ENCODE measurements at regions not wholly inside any gene's neighbourhood (a gene's known extent, or its start where the extent isn't known, plus 50 kb on each side); places are given as distances from the start of the nearest gene placed in this dataset.
A peak's percentile ranks its signal among the peaks of the same experiment; 100 is the strongest.

DNA sequence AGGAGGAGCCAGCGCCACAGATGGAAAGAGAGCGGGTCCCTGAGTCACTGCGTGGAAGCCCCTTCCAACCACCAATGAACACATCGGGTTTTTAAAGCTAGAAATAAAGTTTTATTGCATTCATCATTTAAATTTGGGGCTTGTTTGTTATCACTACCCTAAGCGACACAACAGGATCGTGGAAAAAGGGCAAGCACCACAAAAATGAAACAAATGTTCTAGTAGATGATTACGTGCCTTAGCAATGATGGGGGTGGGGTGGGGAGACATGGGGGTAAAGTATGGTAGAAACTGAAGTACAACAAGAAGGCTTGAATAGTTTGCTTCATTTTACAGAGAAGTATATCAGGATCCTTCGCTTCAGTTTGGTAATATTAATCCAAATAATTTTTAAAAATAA is 221.6 kb upstream of the ATP10A start:
- Histone ChIP-seq H3K27me3 (ENCODE audit: insufficient read depth, low read depth) (no peaks in the 10 kb centered on the region), H3K36me3 (ENCODE audit: low read depth) (no peaks in the 10 kb centered on the region), H3K9me2 (ENCODE audit: insufficient read depth) (no peaks in the 10 kb centered on the region), H3F3A (ENCODE audit: insufficient read depth, low read depth) (no peaks in the 10 kb centered on the region), H4K20me1 (ENCODE audit: insufficient read depth) (no peaks in the 10 kb centered on the region), H2AFZ (no peak overlapping the region), H3K27ac (no peak overlapping the region), H3K9me3 (ENCODE audit: insufficient read depth, low read depth) (no peaks in the 10 kb centered on the region), H3K79me2 (ENCODE audit: low read depth) (no peaks in the 10 kb centered on the region), H3K4me3 (no peak overlapping the region), H3K4me1 (replicated peaks; ENCODE audit: insufficient read depth) (no peaks in the 10 kb centered on the region), H3K4me2 (no peak overlapping the region)
- DNase-seq = no peak
- BruUV-seq (replicated peaks) = no TSS peak
- intact Hi-C loops (cut with micrococcal nuclease; ENCODE audit: unreplicated experiment) = no loop called here
- no peak for TF ChIP-seq CTCF (conservative IDR thresholded peaks at IDR 0.05)
- TF ChIP-seq EZH2 (IDR thresholded peaks at IDR 0.05; ENCODE audit: low read depth) = no peak
- ChIA-PET POLR2A (ENCODE audit: unreplicated experiment) (no interaction called here), CTCF (no interaction called here)

DNA sequence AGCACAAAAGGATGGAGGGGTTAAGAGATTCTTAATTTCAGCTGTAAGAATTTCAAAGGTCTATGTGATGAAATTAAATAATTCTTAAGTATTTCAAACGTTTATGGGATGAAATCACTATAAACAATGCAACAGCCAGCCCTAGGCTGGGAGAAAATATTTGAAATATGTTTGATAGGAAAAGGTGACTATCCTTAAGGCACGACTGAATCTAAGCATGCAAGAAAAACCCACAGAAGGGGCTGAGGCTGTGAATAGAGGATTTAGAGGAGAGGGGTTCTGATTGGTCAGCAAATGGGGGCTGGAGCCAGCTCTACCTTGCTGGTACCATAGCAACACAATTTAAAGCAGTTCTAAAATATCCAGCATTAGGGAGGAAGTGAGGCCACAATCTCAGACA is 220.8 kb upstream of the ATP10A start:
- Histone ChIP-seq H3K27ac (no peak overlapping the region), H3K4me2 (no peak overlapping the region), H4K20me1 (ENCODE audit: insufficient read depth) (no peaks in the 10 kb centered on the region), H2AFZ (no peak overlapping the region), H3K9me3 (ENCODE audit: insufficient read depth, low read depth) (no peaks in the 10 kb centered on the region), H3K79me2 (ENCODE audit: low read depth) (no peaks in the 10 kb centered on the region), H3F3A (ENCODE audit: insufficient read depth, low read depth) (no peaks in the 10 kb centered on the region), H3K4me1 (replicated peaks; ENCODE audit: insufficient read depth) (no peaks in the 10 kb centered on the region), H3K9me2 (ENCODE audit: insufficient read depth) (no peaks in the 10 kb centered on the region), H3K27me3 (ENCODE audit: insufficient read depth, low read depth) (no peaks in the 10 kb centered on the region), H3K36me3 (ENCODE audit: low read depth) (no peaks in the 10 kb centered on the region), H3K4me3 (no peak overlapping the region)
- no peak for TF ChIP-seq CTCF (conservative IDR thresholded peaks at IDR 0.05)
- no peak for TF ChIP-seq EZH2 (IDR thresholded peaks at IDR 0.05; ENCODE audit: low read depth)
- POLR2A ChIA-PET (ENCODE audit: unreplicated experiment) = no interaction called here
- intact Hi-C loops (cut with micrococcal nuclease; ENCODE audit: unreplicated experiment) = no loop called here
- no TSS peak for BruUV-seq (replicated peaks)
- DNase-seq = no peak
- CTCF ChIA-PET = no interaction called here

- peak overlapping the region; percentile 76; the same call in 1 of the 2 replicates for H3K4me2 ChIP-seq
- H3K9me2 ChIP-seq (ENCODE audit: insufficient read depth) = no peaks in the 10 kb centered on the region
- no peaks in the 10 kb centered on the region for H3K36me3 ChIP-seq (ENCODE audit: low read depth)
- intact Hi-C loops (cut with micrococcal nuclease; ENCODE audit: unreplicated experiment) = no loop called here
- no peaks in the 10 kb centered on the region for H3K9me3 ChIP-seq (ENCODE audit: insufficient read depth, low read depth)
- H3F3A ChIP-seq (ENCODE audit: insufficient read depth, low read depth) = no peaks in the 10 kb centered on the region
- H4K20me1 ChIP-seq (ENCODE audit: insufficient read depth) = no peaks in the 10 kb centered on the region
- ChIA-PET CTCF (no interaction called here), POLR2A (ENCODE audit: unreplicated experiment) (no interaction called here)
- no peaks in the 10 kb centered on the region for H3K4me1 ChIP-seq (replicated peaks; ENCODE audit: insufficient read depth)
- no peak for DNase-seq
- no peaks in the 10 kb centered on the region for H3K27me3 ChIP-seq (ENCODE audit: insufficient read depth, low read depth)
- H3K4me3 ChIP-seq = no peak overlapping the region
- H3K79me2 ChIP-seq (ENCODE audit: low read depth) = no peaks in the 10 kb centered on the region
- H2AFZ ChIP-seq = no peak overlapping the region
- no peak overlapping the region for H3K27ac ChIP-seq
- TF ChIP-seq EZH2 (IDR thresholded peaks at IDR 0.05; ENCODE audit: low read depth) (no peak), CTCF (conservative IDR thresholded peaks at IDR 0.05) (no peak)
- no TSS peak for BruUV-seq (replicated peaks)
Measured at GRCh38 chr15:26083457-26083856, 220.3 kb upstream of the ATP10A start.

Measured in PC-9 (cell line).